Coronary artery (tissue), 2 donors: ENCODE measurements at regions not wholly inside any gene's neighbourhood (a gene's known extent, or its start where the extent isn't known, plus 50 kb on each side); places are given as distances from the start of the nearest gene placed in this dataset.
"Not testable (repeated sequence)": the region's sequence is repeated elsewhere in the genome, so short reads cannot be mapped to it uniquely, and the experiment has no call there.

ENCODE experiments used
- DNase-seq: peaks from one replicate; pipeline ENCODE4 v3.0.0-alpha.2; 2017; ENCODE audit warnings: low spot score
- H3K27ac ChIP-seq, 2 donors: fragments of 200-600 bp; sonication (generic); one replicate each; pipeline ENCODE4 v1.5.1; 2016 to 2019
- H3K4me3 ChIP-seq: fragments of 200-600 bp; sonication (generic); 2 replicates; pipeline ENCODE4 v1.5.1; 2016; ENCODE audit warnings: mild to moderate bottlenecking, moderate library complexity
- TF ChIP-seq, protein P1 (sequence below): fragments of 200-600 bp; sonication (generic); IDR thresholded peaks from one replicate; pipeline ENCODE4 v1.5.1; 2019; ENCODE audit warnings: antibody characterized with exemption

DNA sequence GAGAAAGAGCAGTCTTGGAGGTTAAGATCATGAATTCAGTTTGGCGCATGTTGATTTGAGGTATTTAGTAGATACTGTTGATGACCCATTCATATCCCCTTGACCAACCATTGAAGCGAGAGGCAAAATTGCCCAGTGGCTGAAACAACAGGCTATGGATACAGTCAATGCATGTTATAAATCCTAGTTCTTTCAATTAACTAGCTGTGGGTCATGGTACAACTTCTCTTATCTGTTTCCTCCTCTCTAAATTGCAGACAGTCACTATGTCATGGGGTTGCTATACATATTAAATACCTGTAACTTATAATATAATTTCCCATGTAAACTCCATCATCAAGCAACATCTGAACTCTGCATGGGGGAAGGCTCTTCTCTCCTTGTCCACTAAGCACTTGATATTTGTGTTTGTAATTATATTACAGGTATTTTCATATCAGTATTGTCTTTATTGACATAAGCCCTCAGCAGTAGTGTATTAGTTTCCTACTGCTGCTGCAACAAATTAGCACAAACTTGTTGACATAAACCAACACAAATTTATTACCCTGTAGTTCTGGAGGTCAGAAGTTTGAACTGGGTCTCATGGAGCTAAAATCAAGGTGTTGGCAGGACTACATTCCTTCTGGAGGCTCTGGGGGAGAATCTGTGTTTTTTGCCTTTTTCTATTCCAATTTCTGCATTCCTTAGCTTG is 61.7 kb upstream of the ACTR3 start:
- TF ChIP-seq, protein P1, sequence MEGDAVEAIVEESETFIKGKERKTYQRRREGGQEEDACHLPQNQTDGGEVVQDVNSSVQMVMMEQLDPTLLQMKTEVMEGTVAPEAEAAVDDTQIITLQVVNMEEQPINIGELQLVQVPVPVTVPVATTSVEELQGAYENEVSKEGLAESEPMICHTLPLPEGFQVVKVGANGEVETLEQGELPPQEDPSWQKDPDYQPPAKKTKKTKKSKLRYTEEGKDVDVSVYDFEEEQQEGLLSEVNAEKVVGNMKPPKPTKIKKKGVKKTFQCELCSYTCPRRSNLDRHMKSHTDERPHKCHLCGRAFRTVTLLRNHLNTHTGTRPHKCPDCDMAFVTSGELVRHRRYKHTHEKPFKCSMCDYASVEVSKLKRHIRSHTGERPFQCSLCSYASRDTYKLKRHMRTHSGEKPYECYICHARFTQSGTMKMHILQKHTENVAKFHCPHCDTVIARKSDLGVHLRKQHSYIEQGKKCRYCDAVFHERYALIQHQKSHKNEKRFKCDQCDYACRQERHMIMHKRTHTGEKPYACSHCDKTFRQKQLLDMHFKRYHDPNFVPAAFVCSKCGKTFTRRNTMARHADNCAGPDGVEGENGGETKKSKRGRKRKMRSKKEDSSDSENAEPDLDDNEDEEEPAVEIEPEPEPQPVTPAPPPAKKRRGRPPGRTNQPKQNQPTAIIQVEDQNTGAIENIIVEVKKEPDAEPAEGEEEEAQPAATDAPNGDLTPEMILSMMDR: no peak
- Histone ChIP-seq H3K27ac (no peak overlapping the region), H3K4me3 (no peak overlapping the region)
- no peak for DNase-seq

DNA sequence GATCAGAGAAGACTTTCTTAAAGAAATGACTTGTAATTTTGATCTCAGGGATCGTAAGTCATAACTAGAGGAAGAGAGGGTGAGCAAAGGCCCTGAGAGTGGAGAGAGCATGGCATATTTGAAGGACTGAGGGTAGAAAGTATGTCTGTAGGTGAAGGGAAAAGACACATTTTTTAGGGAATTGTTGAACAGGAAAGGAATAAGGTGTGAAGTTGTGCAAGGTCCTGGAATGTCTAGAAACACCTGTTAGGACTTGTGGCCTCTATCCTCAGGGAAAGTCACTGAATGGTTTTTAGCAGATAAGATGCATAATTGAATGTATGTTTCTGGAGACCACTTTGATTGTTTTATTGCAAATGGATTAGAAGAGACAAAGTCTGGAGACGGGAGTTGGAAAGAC is 62.5 kb upstream of the ACTR3 start:
- H3K27ac ChIP-seq: no peak overlapping the region
- TF ChIP-seq, protein P1: no peak

DNA sequence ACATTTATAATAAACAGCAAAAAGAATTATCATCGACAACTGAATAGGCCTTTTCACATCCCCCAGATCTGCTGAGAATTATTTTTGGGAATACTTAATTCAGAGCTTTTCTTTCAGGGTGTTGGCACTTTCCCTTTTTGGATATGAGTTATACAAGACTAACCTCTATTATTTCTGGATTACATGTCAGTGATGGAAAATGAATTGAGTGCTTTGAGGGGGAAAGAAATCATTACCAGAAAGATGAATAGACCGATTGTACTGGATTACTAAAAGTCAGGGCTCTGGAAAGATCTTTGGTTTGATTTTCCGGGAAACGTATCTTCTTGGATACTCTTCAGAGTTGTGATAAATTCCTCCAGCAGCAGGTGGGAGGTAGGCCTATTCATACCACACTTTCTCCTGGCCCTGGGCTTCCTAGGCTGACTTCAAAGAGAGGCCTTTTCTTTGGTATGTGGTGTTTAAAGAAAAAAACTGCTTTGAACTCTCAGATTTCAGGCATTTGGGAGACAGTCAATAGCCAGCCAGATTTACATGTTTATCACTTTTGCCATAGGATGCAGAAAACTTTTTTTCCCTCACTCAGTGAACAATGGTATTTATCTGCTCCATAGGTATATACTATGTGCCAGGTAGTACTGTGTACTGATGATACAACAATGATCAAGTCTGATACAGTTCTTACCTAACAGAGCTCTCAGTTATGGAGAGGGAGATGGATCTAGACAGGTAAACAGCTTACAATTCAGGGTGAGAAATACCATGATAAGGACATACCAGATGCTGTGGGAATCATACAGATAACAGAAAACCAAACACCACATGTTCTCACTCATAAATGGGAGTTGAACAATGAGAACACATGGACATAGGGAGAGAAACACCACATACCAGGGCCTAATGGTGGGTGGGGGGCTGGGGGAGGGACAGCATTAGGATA is 63.3 kb upstream of the ACTR3 start:
- Histone ChIP-seq H3K27ac (no peak overlapping the region), H3K4me3 (no peak overlapping the region)
- no peak for DNase-seq
- TF ChIP-seq, protein P1: no peak

More for the DNA sequence above, 62.5 kb upstream of the ACTR3 start:
- DNase-seq: no peak
- no peak overlapping the region for H3K4me3 ChIP-seq

DNA sequence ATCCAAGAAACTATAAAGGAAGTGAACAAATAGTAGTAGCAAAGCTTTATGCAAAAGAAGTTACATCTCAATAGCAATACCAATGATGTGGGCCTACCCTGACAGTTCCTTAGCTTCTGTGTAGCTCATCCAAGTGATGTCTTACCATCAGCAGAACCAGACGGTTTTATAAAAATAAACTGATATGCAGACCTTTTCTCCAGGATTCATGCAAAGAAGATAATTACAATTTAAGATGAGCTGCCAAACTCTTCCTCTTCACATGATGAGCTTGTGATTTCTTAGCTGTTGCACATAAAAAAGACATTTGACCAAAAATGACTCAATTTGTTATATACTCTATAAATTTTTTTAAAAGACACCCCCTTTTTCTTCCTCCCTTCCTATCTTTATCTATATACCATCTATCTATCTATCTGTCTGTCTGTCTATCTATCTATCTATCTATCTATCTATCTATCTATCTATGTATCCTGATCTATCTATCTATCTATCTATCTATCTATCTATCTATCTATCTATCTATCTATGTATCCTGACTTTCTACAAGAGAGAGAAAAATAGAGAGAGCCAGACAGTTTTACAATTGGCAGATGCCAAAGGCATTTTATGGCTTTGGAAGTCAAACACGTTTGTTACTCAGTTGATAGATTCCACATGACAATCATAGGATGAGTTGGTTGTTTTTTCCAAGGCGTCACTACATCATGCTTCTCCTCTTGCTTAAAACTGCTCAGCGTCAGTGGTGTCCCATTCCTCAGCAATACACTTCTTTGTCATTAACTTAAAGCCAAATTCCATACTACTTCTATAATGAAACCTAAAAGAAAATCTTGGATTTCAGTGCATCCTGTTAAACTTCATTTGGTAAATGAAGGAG is 65.9 kb upstream of the ACTR3 start:
- DNase-seq: no peak
- Histone ChIP-seq H3K4me3 (no peak overlapping the region), H3K27ac (no peak overlapping the region)
- TF ChIP-seq, protein P1: no peak

DNA sequence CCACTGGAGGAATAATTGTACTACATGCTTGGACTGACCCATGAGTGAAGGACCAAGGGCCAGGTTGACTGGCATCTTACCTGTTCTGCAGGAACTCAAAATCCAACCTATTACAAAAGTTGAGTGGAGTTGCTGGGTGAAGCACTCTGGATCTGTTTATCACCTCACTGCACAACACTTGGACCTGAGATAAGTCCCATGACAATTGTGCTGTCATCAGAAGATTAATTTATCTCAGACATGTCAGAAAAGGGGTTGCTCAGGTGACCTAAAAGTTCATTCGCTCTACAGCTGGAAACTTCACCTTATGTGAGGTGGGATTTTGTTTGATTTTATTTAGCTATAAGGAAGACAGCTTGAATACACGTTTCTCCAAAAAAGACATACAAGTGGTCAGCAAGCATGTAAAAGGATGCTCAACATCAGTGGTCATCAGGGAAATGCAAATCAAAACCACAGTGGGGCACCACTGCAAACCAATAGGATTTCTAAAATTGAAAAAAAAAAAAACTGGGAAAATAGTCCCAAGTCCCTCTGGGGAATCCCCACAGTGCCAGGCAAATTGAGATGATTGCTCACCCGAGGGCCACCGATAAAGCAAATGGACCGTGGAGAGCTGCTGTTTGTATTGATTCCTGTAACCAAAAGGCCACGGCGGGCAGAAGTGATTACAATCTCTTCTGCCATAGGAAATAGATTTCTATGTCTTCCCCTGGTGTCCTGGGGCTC is 65.8 kb upstream of the SLC35F5 start:
- Histone ChIP-seq H3K27ac (no peak overlapping the region), H3K4me3 (no peak overlapping the region)
- TF ChIP-seq, protein P1: no peak
- no peak for DNase-seq

DNA sequence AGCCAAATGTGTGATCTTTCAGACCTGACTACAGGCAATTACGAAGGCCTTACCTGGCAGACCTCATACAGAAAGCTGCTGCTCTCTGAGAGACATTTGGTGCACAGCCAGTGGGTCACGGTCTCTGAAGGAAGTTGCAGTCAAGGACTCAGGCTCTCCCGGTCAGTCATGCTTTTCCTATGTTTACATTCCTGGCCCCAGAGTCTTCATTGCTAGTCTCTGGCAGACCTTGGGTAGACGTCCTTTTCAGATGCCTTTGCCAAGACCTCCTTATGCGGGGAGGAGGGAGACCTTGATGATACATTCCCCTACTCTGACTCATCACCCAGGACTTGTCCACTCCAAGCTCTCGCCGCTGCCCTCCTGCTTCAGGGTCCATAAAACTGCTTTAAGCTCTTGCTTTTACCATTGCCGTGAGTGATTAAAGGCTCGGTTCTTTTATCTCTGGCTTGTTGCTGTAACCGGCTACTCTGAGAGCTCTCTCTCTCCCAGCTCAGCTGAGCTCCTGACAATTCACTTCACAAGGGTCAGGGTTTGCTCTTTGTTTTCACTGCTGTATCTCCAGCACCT is 62.0 kb upstream of the SLC35F5 start:
- no peak for DNase-seq
- Histone ChIP-seq H3K4me3 (peak overlapping the region; percentile 6), H3K27ac (no peak overlapping the region)
- TF ChIP-seq, protein P1: no peak

DNA sequence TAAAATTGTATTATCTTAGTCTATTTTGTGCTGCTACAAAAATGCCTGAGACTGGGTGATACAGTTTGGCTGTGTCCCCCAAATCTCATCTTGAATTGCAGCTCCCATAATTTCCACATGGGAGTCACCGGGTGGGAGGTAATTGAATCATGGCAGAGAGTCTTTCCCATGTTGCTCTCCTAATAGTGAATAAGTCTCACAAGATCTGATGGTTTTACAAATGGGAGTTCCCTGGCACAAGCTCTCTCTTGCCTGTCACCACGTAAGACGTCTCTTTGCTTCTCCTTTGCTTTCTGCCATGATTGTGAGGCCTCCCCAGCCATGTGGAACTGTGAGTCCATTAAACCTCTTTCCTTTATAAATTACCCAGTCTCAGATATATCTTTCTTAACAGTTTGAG is 57.0 kb upstream of the SLC35F5 start:
- H3K27ac ChIP-seq: not testable (repeated sequence)

More for the DNA sequence above, 57.0 kb upstream of the SLC35F5 start:
- DNase-seq, H3K4me3 ChIP-seq: not testable (repeated sequence)
